OCI-LY7 (cell line): ENCODE measurements at regions not wholly inside any gene's neighbourhood (a gene's known extent, or its start where the extent isn't known, plus 50 kb on each side); places are given as distances from the start of the nearest gene placed in this dataset.

Source experiments
- BruUV-seq: library from RNA; stranded (reverse); fragments of 400-500 nt; replicated peaks from 2 replicates; lab custom pipeline; 2021; lab: Mats Ljungman, UMichigan
- CTCF ChIA-PET: fragments of 300-600 bp; sonication (Branson Sonifier 250); formaldehyde crosslinking; loops from one replicate; lab custom pipeline; 2022; ENCODE audit warnings: antibody characterized with exemption; ENCODE audit not compliant: unreplicated experiment; lab: Charles Lee
- POLR2A ChIA-PET: fragments of 300-600 bp; sonication (Branson Sonifier 250); formaldehyde crosslinking; loops from one replicate; lab custom pipeline; 2022; ENCODE audit warnings: antibody characterized with exemption; lab: Charles Lee
- DNase-seq: peaks from one replicate; pipeline ENCODE4 v3.0.0-alpha.2; 2015; ENCODE audit warnings: low spot score
- H2AFZ ChIP-seq: fragments of 200-600 bp; sonication (generic), shearing (Covaris generic); 2 replicates; pipeline ENCODE4 v1.6.1; 2014; ENCODE audit warnings: mild to moderate bottlenecking, antibody characterized with exemption, low read length, moderate library complexity
- H3K27ac ChIP-seq: fragments of 200-600 bp; sonication (generic); 2 replicates; pipeline ENCODE4 v1.5.1; 2014; ENCODE audit warnings: mixed run types, low read depth, mild to moderate bottlenecking, moderate library complexity, low read length, inconsistent platforms; ENCODE audit not compliant: poor library complexity, severe bottlenecking
- H3K36me3 ChIP-seq: fragments of 200-600 bp; sonication (generic); 2 replicates; pipeline ENCODE4 v1.6.1; 2014; ENCODE audit warnings: mild to moderate bottlenecking, antibody characterized with exemption, low read length, moderate library complexity, mixed read lengths; ENCODE audit not compliant: insufficient read depth
- H3K4me1 ChIP-seq: fragments of 200-600 bp; sonication (generic); 2 replicates; pipeline ENCODE4 v1.5.1; 2014; ENCODE audit warnings: mild to moderate bottlenecking, low read length; ENCODE audit not compliant: insufficient read depth, poor library complexity, severe bottlenecking
- H3K4me2 ChIP-seq: fragments of 200-600 bp; sonication (generic); 2 replicates; pipeline ENCODE4 v1.6.1; 2014; ENCODE audit warnings: mild to moderate bottlenecking, low read length
- H3K4me3 ChIP-seq: fragments of 200-600 bp; sonication (generic); 2 replicates; pipeline ENCODE4 v1.5.1; 2014; ENCODE audit warnings: mild to moderate bottlenecking, low read depth, low read length; ENCODE audit not compliant: poor library complexity, severe bottlenecking
- H3K79me2 ChIP-seq: fragments of 200-600 bp; sonication (generic); 2 replicates; pipeline ENCODE4 v1.6.1; 2016; ENCODE audit warnings: low read depth, mild to moderate bottlenecking, low read length, moderate library complexity, mixed read lengths; ENCODE audit not compliant: insufficient read depth
- H3K9me2 ChIP-seq: fragments of 200-600 bp; sonication (generic); 2 replicates; pipeline ENCODE4 v1.6.1; 2016; ENCODE audit warnings: mild to moderate bottlenecking, low read length, mixed read lengths; ENCODE audit not compliant: insufficient read depth
- H3K9me3 ChIP-seq: fragments of 200-600 bp; sonication (generic); 2 replicates; pipeline ENCODE4 v1.6.1; 2014; ENCODE audit warnings: mild to moderate bottlenecking, mixed run types, low read length, mixed read lengths
- H4K20me1 ChIP-seq: fragments of 200-600 bp; sonication (generic); 2 replicates; pipeline ENCODE4 v1.6.1; 2014; ENCODE audit warnings: mild to moderate bottlenecking, antibody characterized with exemption, low read length, moderate library complexity, mixed read lengths; ENCODE audit not compliant: insufficient read depth
- CTCF ChIP-seq: fragments of 200-600 bp; sonication (generic); conservative IDR thresholded peaks from 2 replicates; pipeline ENCODE4 v1.5.1; 2014; ENCODE audit warnings: mild to moderate bottlenecking, antibody characterized with exemption, low read length, moderate library complexity, mixed read lengths
- EZH2phosphoT487 ChIP-seq: fragments of 200-600 bp; sonication (generic); IDR thresholded peaks from 2 replicates; pipeline ENCODE4 v1.6.1; 2018; ENCODE audit warnings: low read depth, borderline replicate concordance, mild to moderate bottlenecking, mixed run types, antibody characterized with exemption, low read length, moderate library complexity, mixed read lengths
- intact Hi-C: fragments of 100-400 bp; cut with micrococcal nuclease; formaldehyde crosslinking; loops from one replicate; pipeline ENCODE4 v1.10.0; 2022; ENCODE audit not compliant: unreplicated experiment

GRCh38 chr6:84976526-84977362 lies 212.3 kb upstream of the TBX18 start:
- Histone ChIP-seq H3K4me1 (no peaks in the 10 kb centered on the region), H2AFZ (no peak overlapping the region), H3K36me3 (no peaks in the 10 kb centered on the region), H3K79me2 (no peaks in the 10 kb centered on the region), H3K27ac (no peak overlapping the region), H4K20me1 (no peaks in the 10 kb centered on the region), H3K4me3 (no peak overlapping the region), H3K4me2 (no peak overlapping the region), H3K9me3 (no peaks in the 10 kb centered on the region), H3K9me2 (no peaks in the 10 kb centered on the region)
- TF ChIP-seq CTCF (no peak), EZH2phosphoT487 (no peak)
- intact Hi-C loops, result no loop called here
- ChIA-PET POLR2A (no interaction called here), CTCF (no interaction called here)
- no peak for DNase-seq
- BruUV-seq, result no TSS peak

DNA sequence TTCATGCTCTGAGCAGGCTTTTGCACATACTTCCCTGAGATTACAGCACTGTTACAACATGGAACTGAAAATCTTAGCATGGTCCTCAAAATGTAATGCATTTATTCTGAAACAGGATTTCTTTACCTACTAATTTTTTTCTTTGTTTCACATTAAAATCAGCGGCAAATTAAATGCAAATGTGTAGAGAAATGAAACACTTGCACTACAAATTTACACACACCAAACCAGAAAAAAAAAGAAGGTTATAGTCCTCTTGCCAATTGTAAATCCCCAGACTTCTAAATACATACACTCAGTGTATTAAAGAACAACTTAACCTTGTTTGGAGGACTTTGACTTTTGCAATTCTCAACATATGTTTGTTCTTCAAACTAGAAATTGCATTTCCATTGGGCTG lies 210.9 kb upstream of the TBX18 start:
- Histone ChIP-seq H2AFZ (no peak overlapping the region), H3K79me2 (no peaks in the 10 kb centered on the region), H4K20me1 (no peaks in the 10 kb centered on the region), H3K4me1 (no peaks in the 10 kb centered on the region), H3K4me2 (no peak overlapping the region), H3K27ac (no peak overlapping the region), H3K4me3 (no peak overlapping the region), H3K9me2 (no peaks in the 10 kb centered on the region), H3K9me3 (no peaks in the 10 kb centered on the region), H3K36me3 (no peaks in the 10 kb centered on the region)
- TF ChIP-seq CTCF (no peak), EZH2phosphoT487 (no peak)
- no peak for DNase-seq
- no TSS peak for BruUV-seq
- intact Hi-C loops, result no loop called here
- CTCF ChIA-PET, result no interaction called here
- POLR2A ChIA-PET, result no interaction called here

- H4K20me1 ChIP-seq, result no peaks in the 10 kb centered on the region
- no peak overlapping the region for H3K4me3 ChIP-seq
- ChIA-PET CTCF (no interaction called here), POLR2A (no interaction called here)
- no peak for TF ChIP-seq CTCF
- TF ChIP-seq EZH2phosphoT487, result no peak
- no peak overlapping the region for H3K27ac ChIP-seq
- intact Hi-C loops, result no loop called here
- no peak overlapping the region for H3K4me2 ChIP-seq
- H3K4me1 ChIP-seq, result no peaks in the 10 kb centered on the region
- no peaks in the 10 kb centered on the region for H3K9me2 ChIP-seq
- H3K79me2 ChIP-seq, result no peaks in the 10 kb centered on the region
- no peaks in the 10 kb centered on the region for H3K9me3 ChIP-seq
- BruUV-seq, result no TSS peak
- H3K36me3 ChIP-seq, result no peaks in the 10 kb centered on the region
- H2AFZ ChIP-seq, result no peak overlapping the region
- no peak for DNase-seq
Observed at GRCh38 chr6:84973606-84974005, 209.2 kb upstream of the TBX18 start.
